B cell (primary cell): ENCODE measurements at regions not wholly inside any gene's neighbourhood (a gene's known extent, or its start where the extent isn't known, plus 50 kb on each side); places are given as distances from the start of the nearest gene placed in this dataset.

ENCODE experiments used
- ATAC-seq: fragments of 200-7000 bp; cut with Tn5 transposase; one replicate; pipeline ENCODE4 v1.10.0; 2021; ENCODE audit warnings: low read depth, mild to moderate bottlenecking, moderate number of reproducible peaks, moderate library complexity
- CTCF ChIA-PET: fragments of 350-600 bp; sonication (Branson Sonifier 250); formaldehyde crosslinking; loops from one replicate; lab custom pipeline; 2021; ENCODE audit warnings: antibody characterized with exemption, inconsistent platforms; lab: Charles Lee
- POLR2A ChIA-PET: fragments of 350-600 bp; sonication (Branson Sonifier 250); formaldehyde crosslinking; loops from one replicate; lab custom pipeline; 2021; ENCODE audit warnings: antibody characterized with exemption; lab: Charles Lee
- DNase-seq: peaks from one replicate; pipeline ENCODE4 v3.0.0; 2013
- H2AFZ ChIP-seq: 2 replicates; pipeline ENCODE4 v1.6.1; 2012; ENCODE audit warnings: mild to moderate bottlenecking, low read depth, low read length; ENCODE audit not compliant: insufficient read depth, poor library complexity, severe bottlenecking
- H3K27ac ChIP-seq, 2 donors: 1 replicate in 1 of 2; 2 replicates in 1 of 2; pipeline ENCODE4 v1.5.1; 2012 to 2013; ENCODE audit warnings: low read length in 2 of 2, mild to moderate bottlenecking in 2 of 2, moderate library complexity in 1 of 2
- H3K27me3 ChIP-seq, 4 experiments: fragments of 200-600 bp in 1 of 4; sonication (generic) in 1 of 4; replicated peaks in 1 of 4; 1 replicate in 2 of 4; 2 replicates in 2 of 4; pipeline versions ENCODE4 v1.6.1 to v1.7.0; 2013 to 2016; ENCODE audit warnings: low read length in 3 of 4, mild to moderate bottlenecking in 2 of 4, mixed read lengths in 1 of 4, moderate library complexity in 1 of 4; ENCODE audit not compliant: insufficient read depth in 4 of 4, control insufficient read depth in 3 of 4; ENCODE audit errors: control extremely low read depth in 1 of 4
- H3K36me3 ChIP-seq, 2 experiments: replicated peaks in 1 of 2; 1 replicate in 1 of 2; 2 replicates in 1 of 2; pipeline versions ENCODE4 v1.6.1 to v1.7.1; 2013; ENCODE audit warnings: low read length in 1 of 2; ENCODE audit not compliant: insufficient read depth in 2 of 2, control insufficient read depth in 1 of 2; ENCODE audit errors: control extremely low read depth in 1 of 2, extremely low read depth in 1 of 2
- H3K4me1 ChIP-seq, 2 donors: fragments of 200-600 bp in 1 of 2; sonication (generic) in 1 of 2; 1 replicate in 1 of 2; 2 replicates in 1 of 2; pipeline versions ENCODE4 v1.5.1 to v1.6.1; 2013 to 2017; ENCODE audit warnings: low read length in 2 of 2; ENCODE audit not compliant: control insufficient read depth in 2 of 2, insufficient read depth in 2 of 2
- H3K4me2 ChIP-seq: replicated peaks from 2 replicates; pipeline ENCODE3; 2012; ENCODE audit warnings: mild to moderate bottlenecking, low read depth, low read length; ENCODE audit not compliant: poor library complexity, severe bottlenecking
- H3K4me3 ChIP-seq, 5 experiments: fragments of 200-600 bp in 1 of 5; sonication (generic) in 1 of 5; 1 replicate in 3 of 5; 2 replicates in 2 of 5; pipeline versions ENCODE4 v1.5.1 to v1.7.0; 2011 to 2016; ENCODE audit warnings: low read length in 4 of 5, mild to moderate bottlenecking in 4 of 5, low read depth in 2 of 5, control low read depth in 1 of 5, moderate library complexity in 1 of 5; ENCODE audit not compliant: insufficient read depth in 1 of 5; ENCODE audit errors: control extremely low read depth in 1 of 5, extremely low read depth in 1 of 5
- H3K79me2 ChIP-seq: fragments of 200-600 bp; sonication (generic); one replicate; pipeline ENCODE4 v1.6.0; 2016; ENCODE audit warnings: low read length; ENCODE audit not compliant: control insufficient read depth, insufficient read depth
- H3K9ac ChIP-seq: fragments of 200-600 bp; sonication (generic); 2 replicates; pipeline ENCODE4 v1.6.1; 2017; ENCODE audit warnings: mild to moderate bottlenecking, low read length, moderate library complexity
- H3K9me3 ChIP-seq, 3 donors: one replicate each; pipeline versions ENCODE4 v1.6.1 to v1.7.1; 2013; ENCODE audit warnings: low read length in 2 of 3; ENCODE audit not compliant: control insufficient read depth in 2 of 3, insufficient read depth in 1 of 3; ENCODE audit errors: control extremely low read depth in 1 of 3
- H4K20me1 ChIP-seq: 2 replicates; pipeline ENCODE4 v1.6.0; 2012; ENCODE audit warnings: mild to moderate bottlenecking, low read length; ENCODE audit not compliant: insufficient read depth, control insufficient read depth, poor library complexity, severe bottlenecking
- H3K27ac Mint-ChIP-seq: one replicate; pipeline ENCODE4 v1.8.0; 2021; ENCODE audit warnings: mixed read lengths
- H3K27me3 Mint-ChIP-seq: one replicate; pipeline ENCODE4 v1.8.0; 2021; ENCODE audit warnings: mixed read lengths
- H3K4me1 Mint-ChIP-seq: one replicate; pipeline ENCODE4 v1.8.0; 2021; ENCODE audit warnings: mixed read lengths
- H3K4me3 Mint-ChIP-seq: one replicate; pipeline ENCODE4 v1.8.0; 2021; ENCODE audit warnings: mixed read lengths
- H3K9me3 Mint-ChIP-seq: one replicate; pipeline ENCODE4 v1.8.0; 2022; ENCODE audit warnings: mixed read lengths; ENCODE audit not compliant: insufficient read depth
- CTCF ChIP-seq: fragments of 200-600 bp; IDR thresholded peaks from one replicate; pipeline ENCODE4 v1.8.0; 2022; ENCODE audit warnings: antibody characterized with exemption, mild to moderate bottlenecking
- EZH2 ChIP-seq: IDR thresholded peaks from 2 replicates; pipeline ENCODE4 v1.6.1; 2012; ENCODE audit warnings: borderline replicate concordance, low read depth, mild to moderate bottlenecking, moderate library complexity, low read length; ENCODE audit not compliant: insufficient read depth, poor library complexity, severe bottlenecking
- WGBS: methylation state at CpG from one replicate; pipeline ENCODE4 v1.1.5; 2013; ENCODE audit warnings: missing lambda C conversion rate; ENCODE audit not compliant: insufficient coverage; 5-methylcytosine and 5-hydroxymethylcytosine counted together
- intact Hi-C: fragments of 100-400 bp; cut with micrococcal nuclease; formaldehyde crosslinking; loops from one replicate; pipeline ENCODE4 v1.10.0; 2022

DNA sequence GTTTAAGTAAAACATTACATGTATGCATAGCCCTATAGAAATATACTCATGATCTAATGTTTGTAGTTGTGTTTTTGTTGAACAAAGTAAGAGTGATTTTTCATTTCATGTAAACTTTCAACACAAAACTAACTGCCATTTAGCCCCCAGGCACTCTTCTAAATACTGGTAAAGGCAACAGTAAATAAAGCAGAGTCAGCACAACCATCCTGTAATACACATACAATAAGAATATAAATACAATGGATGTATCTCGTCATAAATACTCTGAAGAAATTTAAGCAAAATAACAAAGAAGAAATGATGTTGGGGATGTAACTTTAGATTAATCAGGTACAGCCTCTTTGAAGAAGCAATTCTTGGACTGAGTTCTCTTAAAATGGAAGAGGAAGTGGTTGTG lies 821.2 kb downstream of the ARAP2 start:
- H3K4me2 ChIP-seq = no peak overlapping the region
- H3K27ac Mint-ChIP-seq = no peak overlapping the region
- H4K20me1 ChIP-seq = no peaks in the 10 kb centered on the region
- no CpG with 5 or more reads among the region's 1 CpG for WGBS
- H3K27me3 Mint-ChIP-seq = no peaks in the 10 kb centered on the region
- no peak overlapping the region for H3K9ac ChIP-seq
- H3K4me1 ChIP-seq = no peaks in the 10 kb centered on the region
- H3K9me3 ChIP-seq = peaks cover 0 to 1% (median 0%) of the 10 kb centered on the region in 3 donors
- H3K9me3 Mint-ChIP-seq = no peaks in the 10 kb centered on the region
- H3K36me3 ChIP-seq = no peaks in the 10 kb centered on the region
- H3K4me1 Mint-ChIP-seq = no peaks in the 10 kb centered on the region
- intact Hi-C loops = no loop called here
- H2AFZ ChIP-seq = no peak overlapping the region
- no peak overlapping the region for H3K4me3 ChIP-seq
- H3K79me2 ChIP-seq = no peaks in the 10 kb centered on the region
- DNase-seq (no peak), ATAC-seq (no peak)
- POLR2A ChIA-PET = no interaction called here
- CTCF ChIA-PET = no interaction called here
- no peaks in the 10 kb centered on the region for H3K27me3 ChIP-seq
- no peak overlapping the region for H3K4me3 Mint-ChIP-seq
- H3K27ac ChIP-seq = no peak overlapping the region
- no peak for TF ChIP-seq CTCF
- no peak for TF ChIP-seq EZH2

DNA sequence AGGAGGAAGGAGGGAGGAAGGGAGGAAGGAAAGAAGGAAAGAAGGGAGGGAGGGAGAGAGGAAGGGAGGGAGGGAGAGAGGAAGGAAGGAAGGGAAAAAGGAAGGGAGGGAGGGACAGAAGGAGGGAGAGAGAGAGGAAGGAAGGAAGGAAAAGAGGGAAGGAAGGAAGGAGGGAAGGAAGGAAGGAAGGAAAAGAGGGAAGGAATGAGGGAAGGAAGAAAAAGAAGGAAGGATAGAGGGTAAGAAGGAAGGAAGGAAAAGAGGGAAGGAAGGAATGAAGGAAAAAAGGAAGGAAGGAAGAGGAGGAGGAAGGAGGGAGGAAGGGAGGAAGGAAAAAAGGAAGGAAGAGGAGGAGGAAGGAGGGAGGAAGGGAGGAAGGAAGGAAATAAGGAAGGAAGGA lies 796.8 kb downstream of the ARAP2 start:
- Histone ChIP-seq H2AFZ (no peak overlapping the region), H3K27ac (no peak overlapping the region), H3K79me2 (no peaks in the 10 kb centered on the region), H3K9ac (no peak overlapping the region), H3K4me3 (no peak overlapping the region), H3K27me3 (no peaks in the 10 kb centered on the region), H4K20me1 (no peaks in the 10 kb centered on the region), H3K9me3 (peaks cover 0 to 9% (median 1%) of the 10 kb centered on the region in 3 donors), H3K36me3 (no peaks in the 10 kb centered on the region), H3K4me2 (no peak overlapping the region), H3K4me1 (no peaks in the 10 kb centered on the region)
- CTCF ChIA-PET = no interaction called here
- Mint-ChIP-seq H3K9me3 (peaks cover 4% of the 10 kb centered on the region), H3K27ac (no peak overlapping the region), H3K4me1 (no peaks in the 10 kb centered on the region), H3K27me3 (no peaks in the 10 kb centered on the region), H3K4me3 (no peak overlapping the region)
- ATAC-seq = no peak
- TF ChIP-seq CTCF (no peak), EZH2 (no peak)
- intact Hi-C loops = no loop called here
- no peak for DNase-seq
- POLR2A ChIA-PET = no interaction called here
